ENCODE measurements at regions not wholly inside any gene's neighbourhood (a gene's known extent, or its start where the extent isn't known, plus 50 kb on each side); places are given as distances from the start of the nearest gene placed in this dataset.
"Not testable (repeated sequence)": the region's sequence is repeated elsewhere in the genome, so short reads cannot be mapped to it uniquely, and the experiment has no call there.

- Histone ChIP-seq H3K27me3 (ENCODE audit: insufficient read depth, poor library complexity, severe bottlenecking) (no peaks in the 10 kb centered on the region), H3K4me3 (ENCODE audit: severe bottlenecking) (no peak overlapping the region), H3K36me3 (ENCODE audit: low read depth) (no peaks in the 10 kb centered on the region), H3K4me1 (ENCODE audit: insufficient read depth, poor library complexity, severe bottlenecking) (no peaks in the 10 kb centered on the region), H3K27ac (ENCODE audit: poor library complexity, severe bottlenecking) (no peak overlapping the region), H3K9me3 (ENCODE audit: severe bottlenecking) (no peaks in the 10 kb centered on the region)
- no peak; the same call in 2 of the 3 replicates for ATAC-seq (ENCODE audit: low read depth)
- TF ChIP-seq CTCF (IDR thresholded peaks at IDR 0.05; ENCODE audit: poor library complexity, severe bottlenecking) = no peak
- DNase-seq (ENCODE audit: low spot score) = no peak
These were observed 1650.9 kb upstream of the SEL1L start for GRCh38 chr14:83184531-83184930.

GRCh38 chr14:83188311-83188710, 1654.7 kb upstream of the SEL1L start:
- ATAC-seq (ENCODE audit: low read depth); H3K9me3 ChIP-seq (ENCODE audit: severe bottlenecking); H3K4me3 ChIP-seq (ENCODE audit: severe bottlenecking); DNase-seq (ENCODE audit: low spot score); H3K27me3 ChIP-seq (ENCODE audit: insufficient read depth, poor library complexity, severe bottlenecking); H3K4me1 ChIP-seq (ENCODE audit: insufficient read depth, poor library complexity, severe bottlenecking); H3K36me3 ChIP-seq (ENCODE audit: low read depth); H3K27ac ChIP-seq (ENCODE audit: poor library complexity, severe bottlenecking): not testable (repeated sequence)

DNA sequence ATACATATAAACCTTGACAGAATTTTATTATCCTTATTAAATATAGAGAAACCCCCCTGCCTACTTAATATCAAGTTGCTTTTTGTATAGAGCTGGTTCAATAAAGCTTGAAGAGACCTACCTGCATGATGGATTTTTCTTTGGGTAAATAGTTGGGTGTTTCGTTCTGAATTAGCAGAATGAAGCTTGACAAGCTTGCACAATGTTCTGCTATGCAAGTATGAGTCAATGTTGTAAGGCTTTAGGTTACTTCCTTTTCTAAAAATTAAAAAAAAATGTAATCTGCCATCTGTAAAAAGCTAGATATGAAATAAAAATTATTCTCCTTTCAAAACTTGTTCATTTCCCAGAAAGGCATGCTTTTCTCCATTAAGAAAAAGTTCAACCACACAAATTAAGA, 1662.6 kb upstream of the SEL1L start:
- no peak for TF ChIP-seq CTCF (IDR thresholded peaks at IDR 0.05; ENCODE audit: poor library complexity, severe bottlenecking)
- ATAC-seq (ENCODE audit: low read depth) (peak; percentile 54; the same call in 1 of the 3 replicates), DNase-seq (ENCODE audit: low spot score) (no peak)
- no peaks in the 10 kb centered on the region for H3K4me1 ChIP-seq (ENCODE audit: insufficient read depth, poor library complexity, severe bottlenecking)
- H3K36me3 ChIP-seq (ENCODE audit: low read depth) = no peaks in the 10 kb centered on the region
- H3K4me3 ChIP-seq (ENCODE audit: severe bottlenecking) = no peak overlapping the region
- H3K27me3 ChIP-seq (ENCODE audit: insufficient read depth, poor library complexity, severe bottlenecking) = no peaks in the 10 kb centered on the region
- no peak overlapping the region for H3K27ac ChIP-seq (ENCODE audit: poor library complexity, severe bottlenecking)
- no peaks in the 10 kb centered on the region for H3K9me3 ChIP-seq (ENCODE audit: severe bottlenecking)

GRCh38 chr14:83197271-83197670, 1663.6 kb upstream of the SEL1L start:
- TF ChIP-seq CTCF (IDR thresholded peaks at IDR 0.05; ENCODE audit: poor library complexity, severe bottlenecking) = no peak
- no peaks in the 10 kb centered on the region for H3K4me1 ChIP-seq (ENCODE audit: insufficient read depth, poor library complexity, severe bottlenecking)
- H3K9me3 ChIP-seq (ENCODE audit: severe bottlenecking) = no peaks in the 10 kb centered on the region
- no peaks in the 10 kb centered on the region for H3K27me3 ChIP-seq (ENCODE audit: insufficient read depth, poor library complexity, severe bottlenecking)
- ATAC-seq (ENCODE audit: low read depth) = no peak
- H3K27ac ChIP-seq (ENCODE audit: poor library complexity, severe bottlenecking) = no peak overlapping the region
- no peak for DNase-seq (ENCODE audit: low spot score)
- no peaks in the 10 kb centered on the region for H3K36me3 ChIP-seq (ENCODE audit: low read depth)
- no peak overlapping the region for H3K4me3 ChIP-seq (ENCODE audit: severe bottlenecking)

GRCh38 chr14:83207550-83207949, 1673.9 kb upstream of the SEL1L start:
- Histone ChIP-seq H3K36me3 (ENCODE audit: low read depth) (no peaks in the 10 kb centered on the region), H3K4me1 (ENCODE audit: insufficient read depth, poor library complexity, severe bottlenecking) (no peaks in the 10 kb centered on the region), H3K27me3 (ENCODE audit: insufficient read depth, poor library complexity, severe bottlenecking) (no peaks in the 10 kb centered on the region), H3K27ac (ENCODE audit: poor library complexity, severe bottlenecking) (no peak overlapping the region), H3K9me3 (ENCODE audit: severe bottlenecking) (no peaks in the 10 kb centered on the region), H3K4me3 (ENCODE audit: severe bottlenecking) (no peak overlapping the region)
- DNase-seq (ENCODE audit: low spot score) = no peak
- TF ChIP-seq CTCF (IDR thresholded peaks at IDR 0.05; ENCODE audit: poor library complexity, severe bottlenecking) = no peak
- no peak for ATAC-seq (ENCODE audit: low read depth)

All from RWPE2 (cell line).